Keratinocyte (primary cell): ENCODE measurements at regions not wholly inside any gene's neighbourhood (a gene's known extent, or its start where the extent isn't known, plus 50 kb on each side); places are given as distances from the start of the nearest gene placed in this dataset.

Source experiments
- CTCF ChIP-seq, 3 experiments: IDR thresholded peaks in 1 of 3; conservative IDR thresholded peaks in 1 of 3; optimal IDR thresholded peaks in 1 of 3; 2 replicates in 2 of 3; 3 replicates in 1 of 3; pipeline versions ENCODE3 to v1.5.1; 2011; ENCODE audit warnings: low read length in 3 of 3, mild to moderate bottlenecking in 3 of 3, moderate library complexity in 2 of 3, control low read depth in 1 of 3, inconsistent platforms in 1 of 3; ENCODE audit not compliant: insufficient read depth in 2 of 3; ENCODE audit errors: extremely low read depth in 1 of 3
- EZH2 ChIP-seq: IDR thresholded peaks from one replicate; pipeline ENCODE4 v1.6.1; 2012; ENCODE audit warnings: inconsistent platforms, mild to moderate bottlenecking, low read length, moderate library complexity

GRCh38 chr19:30284209-30284608, 88.0 kb upstream of the ZNF536 start:
- TF ChIP-seq EZH2 (no peak), CTCF (optimal IDR thresholded peaks at IDR 0.05 in 1 of 3, IDR thresholded peaks at IDR 0.05 in 1 of 3, conservative IDR thresholded peaks at IDR 0.05 in 1 of 3; ENCODE audit: extremely low read depth in 1 of 3, insufficient read depth in 2 of 3, low read length in 3 of 3) (no peak)
